Esophagus muscularis mucosa (tissue), 4 donors: ENCODE measurements at regions not wholly inside any gene's neighbourhood (a gene's known extent, or its start where the extent isn't known, plus 50 kb on each side); places are given as distances from the start of the nearest gene placed in this dataset.

Source experiments
- DNase-seq: peaks from one replicate; pipeline ENCODE4 v3.0.0-alpha.2; 2017; ENCODE audit errors: extremely low spot score
- H3K27ac ChIP-seq, 4 donors: fragments of 200-600 bp; sonication (generic); replicated peaks in 1 of 4; 1 replicate in 3 of 4; 2 replicates in 1 of 4; pipeline ENCODE4 v1.5.1; 2016 to 2019; ENCODE audit warnings: mild to moderate bottlenecking in 1 of 4
- H3K27me3 ChIP-seq, 4 donors: fragments of 200-600 bp; sonication (generic); one replicate each; pipeline versions ENCODE4 v1.5.1 to v1.6.0; 2016 to 2019
- H3K36me3 ChIP-seq, 4 donors: fragments of 200-600 bp; sonication (generic); one replicate each; pipeline ENCODE4 v1.5.1; 2016 to 2019
- H3K4me1 ChIP-seq, 4 donors: fragments of 200-600 bp; sonication (generic); one replicate each; pipeline ENCODE4 v1.5.1; 2016 to 2019
- H3K4me3 ChIP-seq, 4 donors: fragments of 200-600 bp; sonication (generic); 1 replicate in 2 of 4; 2 replicates in 2 of 4; pipeline ENCODE4 v1.5.1; 2016 to 2019; ENCODE audit warnings: mild to moderate bottlenecking in 4 of 4, moderate library complexity in 1 of 4
- H3K9me3 ChIP-seq, 4 donors: fragments of 200-600 bp; sonication (generic); 1 replicate in 3 of 4; 2 replicates in 1 of 4; pipeline ENCODE4 v1.5.1; 2016 to 2019
- CTCF ChIP-seq, 3 experiments: fragments of 200-600 bp in 2 of 3; fragments of 450-650 bp in 1 of 3; sonication (generic) in 2 of 3; IDR thresholded peaks; one replicate each; pipeline ENCODE4 v1.5.1; 2017 to 2019; ENCODE audit warnings: antibody characterized with exemption in 3 of 3, mild to moderate bottlenecking in 2 of 3, moderate library complexity in 1 of 3
- EP300 ChIP-seq: sonication (generic); formaldehyde crosslinking; IDR thresholded peaks from one replicate; pipeline ENCODE4 v1.6.1; 2017; ENCODE audit warnings: antibody characterized with exemption
- POLR2A ChIP-seq: fragments of 450-650 bp; IDR thresholded peaks from one replicate; pipeline ENCODE4 v1.6.1; 2017; ENCODE audit warnings: antibody characterized with exemption, moderate library complexity, mild to moderate bottlenecking, low read depth
- POLR2AphosphoS5 ChIP-seq, 2 donors: sonication (generic); formaldehyde crosslinking; IDR thresholded peaks; one replicate each; pipeline ENCODE4 v1.6.1; 2017; ENCODE audit warnings: antibody characterized with exemption in 2 of 2
- WGBS: methylation state at CpG from one replicate; pipeline ENCODE4 v1.1.5; 2018; 5-methylcytosine and 5-hydroxymethylcytosine counted together
- intact Hi-C: fragments of 100-400 bp; cut with DNase I; formaldehyde crosslinking; loops from one replicate; pipeline ENCODE4 v1.15.1; 2023

- no peaks in the 10 kb centered on the region for H3K27me3 ChIP-seq
- TF ChIP-seq POLR2A, result no peak
- TF ChIP-seq CTCF (IDR thresholded peaks at IDR 0.05), result no peak
- TF ChIP-seq EP300, result no peak
- no peak for TF ChIP-seq POLR2AphosphoS5 (IDR thresholded peaks at IDR 0.05)
- no peak for DNase-seq
- H3K4me1 ChIP-seq, result no peaks in the 10 kb centered on the region
- H3K36me3 ChIP-seq, result no peaks in the 10 kb centered on the region
- H3K4me3 ChIP-seq, result no peak overlapping the region
- no peak overlapping the region for H3K27ac ChIP-seq
- intact Hi-C loops, result no loop called here
- H3K9me3 ChIP-seq, result no peaks in the 10 kb centered on the region
Measured at GRCh38 chr3:117404141-117404540, 694.6 kb downstream of the TUSC7 start.

- no peaks in the 10 kb centered on the region for H3K4me1 ChIP-seq
- no peaks in the 10 kb centered on the region for H3K9me3 ChIP-seq
- H3K4me3 ChIP-seq, result no peak overlapping the region
- H3K36me3 ChIP-seq, result no peaks in the 10 kb centered on the region
- no peak for TF ChIP-seq CTCF (IDR thresholded peaks at IDR 0.05)
- no peak overlapping the region for H3K27ac ChIP-seq
- no peak for DNase-seq
- no peaks in the 10 kb centered on the region for H3K27me3 ChIP-seq
- intact Hi-C loops, result no loop called here
- WGBS, result 69% methylated on average over 2 of the region's 2 CpGs
Measured at GRCh38 chr3:117404730-117405129, 695.2 kb downstream of the TUSC7 start.

- TF ChIP-seq POLR2AphosphoS5 (IDR thresholded peaks at IDR 0.05) (no peak), POLR2A (no peak), CTCF (IDR thresholded peaks at IDR 0.05) (no peak), EP300 (no peak)
- H3K4me3 ChIP-seq, result no peak overlapping the region
- 70% methylated on average over 1 of the region's 1 CpG for WGBS
- no peak overlapping the region for H3K27ac ChIP-seq
- no peaks in the 10 kb centered on the region for H3K27me3 ChIP-seq
- H3K4me1 ChIP-seq, result no peaks in the 10 kb centered on the region
- DNase-seq, result no peak
- intact Hi-C loops, result no loop called here
- H3K36me3 ChIP-seq, result no peaks in the 10 kb centered on the region
- H3K9me3 ChIP-seq, result no peaks in the 10 kb centered on the region
Measured at GRCh38 chr3:117405359-117405758, 695.8 kb downstream of the TUSC7 start.

GRCh38 chr3:117407317-117407716, 697.7 kb downstream of the TUSC7 start:
- no peak overlapping the region for H3K4me3 ChIP-seq
- H3K36me3 ChIP-seq, result no peaks in the 10 kb centered on the region
- intact Hi-C loops, result no loop called here
- no peaks in the 10 kb centered on the region for H3K4me1 ChIP-seq
- DNase-seq, result no peak
- H3K27me3 ChIP-seq, result no peaks in the 10 kb centered on the region
- no peak overlapping the region for H3K27ac ChIP-seq
- TF ChIP-seq CTCF (IDR thresholded peaks at IDR 0.05) (no peak), EP300 (no peak), POLR2AphosphoS5 (IDR thresholded peaks at IDR 0.05) (no peak), POLR2A (no peak)
- H3K9me3 ChIP-seq, result no peaks in the 10 kb centered on the region

- no peaks in the 10 kb centered on the region for H3K9me3 ChIP-seq
- TF ChIP-seq EP300, result no peak
- no peak for TF ChIP-seq POLR2AphosphoS5 (IDR thresholded peaks at IDR 0.05)
- no peak for TF ChIP-seq CTCF (IDR thresholded peaks at IDR 0.05)
- no peak for TF ChIP-seq POLR2A
- no peak overlapping the region for H3K4me3 ChIP-seq
- no peak overlapping the region for H3K27ac ChIP-seq
- H3K27me3 ChIP-seq, result no peaks in the 10 kb centered on the region
- no peaks in the 10 kb centered on the region for H3K36me3 ChIP-seq
- no peak for DNase-seq
- no peaks in the 10 kb centered on the region for H3K4me1 ChIP-seq
- intact Hi-C loops, result no loop called here
Measured at GRCh38 chr3:117408811-117409210, 699.2 kb downstream of the TUSC7 start.
